GM12801 (cell line): ENCODE measurements at regions not wholly inside any gene's neighbourhood (a gene's known extent, or its start where the extent isn't known, plus 50 kb on each side); places are given as distances from the start of the nearest gene placed in this dataset.

Experiments used
- TF ChIP-seq, protein P1 (sequence below): IDR thresholded peaks from one replicate; pipeline ENCODE4 v1.5.1; 2011; ENCODE audit warnings: control low read depth; ENCODE audit not compliant: insufficient read length; ENCODE audit errors: extremely low read depth

DNA sequence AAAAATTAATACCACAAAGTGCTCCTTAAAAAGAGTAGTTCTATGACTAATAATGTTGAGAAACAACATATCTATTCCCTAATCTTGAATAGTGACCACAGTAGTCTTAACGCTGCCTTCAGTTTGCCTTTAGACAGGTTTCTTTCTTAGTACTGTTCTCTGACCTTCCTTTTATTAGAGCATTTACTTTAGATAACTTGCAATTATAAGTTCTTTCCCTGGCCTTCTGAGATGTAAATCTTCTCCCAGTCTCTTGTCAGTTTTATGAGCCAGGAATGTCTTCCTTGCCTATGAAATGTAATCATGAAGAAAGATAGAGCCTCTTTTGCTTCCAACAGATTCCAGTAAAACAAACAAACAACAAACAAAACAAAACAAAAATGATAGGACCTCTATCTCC is 1119.8 kb upstream of the LRRTM3 start:
- TF ChIP-seq, protein P1, sequence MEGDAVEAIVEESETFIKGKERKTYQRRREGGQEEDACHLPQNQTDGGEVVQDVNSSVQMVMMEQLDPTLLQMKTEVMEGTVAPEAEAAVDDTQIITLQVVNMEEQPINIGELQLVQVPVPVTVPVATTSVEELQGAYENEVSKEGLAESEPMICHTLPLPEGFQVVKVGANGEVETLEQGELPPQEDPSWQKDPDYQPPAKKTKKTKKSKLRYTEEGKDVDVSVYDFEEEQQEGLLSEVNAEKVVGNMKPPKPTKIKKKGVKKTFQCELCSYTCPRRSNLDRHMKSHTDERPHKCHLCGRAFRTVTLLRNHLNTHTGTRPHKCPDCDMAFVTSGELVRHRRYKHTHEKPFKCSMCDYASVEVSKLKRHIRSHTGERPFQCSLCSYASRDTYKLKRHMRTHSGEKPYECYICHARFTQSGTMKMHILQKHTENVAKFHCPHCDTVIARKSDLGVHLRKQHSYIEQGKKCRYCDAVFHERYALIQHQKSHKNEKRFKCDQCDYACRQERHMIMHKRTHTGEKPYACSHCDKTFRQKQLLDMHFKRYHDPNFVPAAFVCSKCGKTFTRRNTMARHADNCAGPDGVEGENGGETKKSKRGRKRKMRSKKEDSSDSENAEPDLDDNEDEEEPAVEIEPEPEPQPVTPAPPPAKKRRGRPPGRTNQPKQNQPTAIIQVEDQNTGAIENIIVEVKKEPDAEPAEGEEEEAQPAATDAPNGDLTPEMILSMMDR, result no peak

DNA sequence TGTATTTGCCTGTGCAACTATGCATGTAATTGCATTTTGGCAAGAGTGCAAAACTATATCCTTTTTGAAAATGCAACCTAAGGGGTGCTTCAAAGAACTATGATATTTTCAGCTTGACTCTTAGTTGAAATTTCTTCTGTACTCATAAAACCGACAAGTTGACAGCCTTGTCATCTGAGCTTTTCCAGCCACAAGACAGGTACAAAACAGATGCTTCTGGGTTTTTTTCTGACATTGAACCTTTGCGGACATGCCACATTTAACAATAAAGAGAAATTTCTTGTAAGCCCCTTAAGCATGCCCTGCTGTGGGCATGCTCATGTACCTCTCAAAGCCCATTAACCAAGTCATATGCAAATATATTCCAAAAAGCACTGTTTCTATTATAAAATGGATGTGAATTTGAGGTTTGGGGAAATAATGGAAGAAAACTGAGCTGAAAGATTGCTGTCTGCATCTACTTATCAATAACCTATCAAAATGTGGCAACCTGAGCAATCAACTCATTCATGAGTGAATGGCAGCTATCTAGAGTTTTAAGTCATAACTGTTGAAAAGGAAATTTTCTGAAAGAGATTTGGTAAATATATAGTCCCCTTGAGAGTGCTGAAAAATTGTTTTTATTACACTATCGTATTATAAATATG is 1117.0 kb upstream of the LRRTM3 start:
- TF ChIP-seq, protein P1, result no peak

DNA sequence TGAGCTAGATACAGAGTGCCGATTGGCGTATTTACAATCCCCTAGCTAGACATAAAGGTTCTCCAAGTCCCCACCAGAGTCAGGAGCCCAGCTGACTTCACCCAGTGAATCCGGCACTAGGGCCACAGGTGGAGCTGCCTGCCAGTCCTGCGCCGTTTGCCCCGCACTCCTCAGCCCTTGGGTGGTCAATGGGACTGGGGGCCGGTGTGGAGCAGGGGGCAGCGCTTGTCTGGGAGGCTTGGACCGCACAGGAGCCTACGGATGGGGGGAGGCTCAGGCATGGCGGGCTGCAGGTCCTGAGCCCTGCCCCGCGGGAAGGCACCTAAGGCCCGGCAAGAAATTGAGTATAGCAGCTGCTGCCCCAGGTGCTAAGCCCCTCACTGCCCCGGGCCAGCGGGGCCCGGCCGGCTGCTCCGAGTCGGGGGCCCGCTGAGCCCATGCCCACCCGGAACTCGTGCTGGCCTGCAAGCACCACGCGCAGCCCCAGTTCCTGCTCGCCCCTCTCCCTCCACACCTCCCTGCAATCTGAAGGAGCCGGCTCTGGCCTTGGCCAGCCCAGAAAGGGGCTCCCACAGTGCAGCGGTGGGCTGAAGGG is 1113.8 kb upstream of the LRRTM3 start:
- TF ChIP-seq, protein P1, result no peak

DNA sequence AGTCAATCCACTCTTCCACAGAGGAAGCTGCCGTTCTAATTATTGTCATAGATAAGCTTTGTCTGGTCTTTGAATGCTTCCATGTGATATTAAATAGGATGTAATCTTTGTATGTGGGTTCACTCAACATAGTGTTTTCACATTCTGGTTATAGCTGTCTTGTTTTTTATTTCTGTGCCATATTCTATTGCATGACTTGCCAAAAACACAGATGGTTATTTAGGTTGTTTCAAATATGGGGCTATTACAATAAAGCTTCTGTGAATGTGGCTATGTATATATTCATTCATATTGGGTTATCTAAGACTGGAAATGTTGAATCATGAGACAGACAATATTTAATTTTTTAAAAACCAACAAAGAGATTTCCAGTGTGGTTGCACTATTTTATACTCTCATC is 1109.3 kb upstream of the LRRTM3 start:
- TF ChIP-seq, protein P1, result no peak

DNA sequence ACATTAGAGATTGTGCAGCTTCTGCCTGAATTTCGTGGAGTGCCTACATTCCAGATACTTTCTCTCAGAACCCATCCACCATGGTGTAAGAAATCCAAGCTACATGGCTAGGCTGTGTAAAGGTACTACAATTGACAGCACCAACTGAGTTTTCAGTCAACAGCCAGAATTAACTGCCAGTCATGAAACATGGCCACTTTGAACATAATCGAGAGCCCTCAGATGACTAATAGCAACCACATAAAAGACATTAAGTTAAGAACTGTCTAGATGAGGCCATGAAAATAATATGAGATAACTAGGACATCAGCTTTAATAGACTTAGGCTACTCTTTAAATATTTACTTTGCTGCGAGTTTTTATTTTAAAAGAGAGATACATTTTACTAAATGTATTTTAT is 1106.8 kb upstream of the LRRTM3 start:
- TF ChIP-seq, protein P1, result no peak

DNA sequence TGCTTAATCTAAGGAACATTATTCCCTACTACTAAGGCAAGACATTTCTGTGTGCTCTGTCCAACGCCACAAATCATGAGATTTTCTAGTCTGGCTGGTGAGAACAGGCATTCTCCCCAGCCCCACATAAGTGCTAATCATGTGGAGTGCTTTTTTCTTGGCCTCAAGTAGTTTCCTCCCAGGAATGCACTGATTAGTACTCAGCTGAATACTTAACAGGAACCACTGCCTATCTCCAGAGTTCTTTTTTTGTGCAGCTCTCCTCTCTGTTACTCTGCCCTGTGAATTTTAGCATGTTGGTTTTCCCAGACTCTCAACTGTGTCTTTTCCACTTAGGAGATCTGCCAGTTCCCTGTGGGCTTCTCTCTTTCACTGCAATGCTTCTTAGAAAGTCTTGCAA is 1098.5 kb upstream of the LRRTM3 start:
- TF ChIP-seq, protein P1, result no peak

DNA sequence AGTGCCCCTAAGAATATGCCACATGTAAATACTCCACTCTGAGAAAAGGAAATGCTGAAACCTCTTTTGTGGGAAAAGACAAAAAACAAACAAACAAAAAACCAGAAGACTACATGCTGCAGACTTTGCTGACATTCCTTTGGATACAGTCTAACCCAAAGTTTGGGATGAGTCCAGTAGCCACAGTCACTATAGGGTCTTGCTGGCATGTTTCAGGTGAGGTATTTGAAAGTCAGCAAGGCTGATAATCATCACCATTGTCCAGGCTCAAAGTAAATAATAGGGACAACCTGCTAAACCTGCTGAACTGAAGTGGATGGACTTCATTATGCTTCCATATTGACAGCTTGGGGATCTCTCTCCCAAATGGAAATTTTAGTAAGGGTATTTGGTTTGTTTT is 1087.0 kb upstream of the LRRTM3 start:
- TF ChIP-seq, protein P1, result no peak
